ENCODE measurements at regions not wholly inside any gene's neighbourhood (a gene's known extent, or its start where the extent isn't known, plus 50 kb on each side); places are given as distances from the start of the nearest gene placed in this dataset.

GRCh38 chr5:8150791-8151190, 281.8 kb downstream of the MTRR start:
- DNase-seq, result no peak

- no peak for DNase-seq
Measured at GRCh38 chr5:8156706-8157105, 287.8 kb downstream of the MTRR start.

- no peak for DNase-seq
Measured at GRCh38 chr5:8157320-8157822, 288.4 kb downstream of the MTRR start.

- no peak for DNase-seq
Measured at GRCh38 chr5:8176101-8176693, 307.2 kb downstream of the MTRR start.

DNA sequence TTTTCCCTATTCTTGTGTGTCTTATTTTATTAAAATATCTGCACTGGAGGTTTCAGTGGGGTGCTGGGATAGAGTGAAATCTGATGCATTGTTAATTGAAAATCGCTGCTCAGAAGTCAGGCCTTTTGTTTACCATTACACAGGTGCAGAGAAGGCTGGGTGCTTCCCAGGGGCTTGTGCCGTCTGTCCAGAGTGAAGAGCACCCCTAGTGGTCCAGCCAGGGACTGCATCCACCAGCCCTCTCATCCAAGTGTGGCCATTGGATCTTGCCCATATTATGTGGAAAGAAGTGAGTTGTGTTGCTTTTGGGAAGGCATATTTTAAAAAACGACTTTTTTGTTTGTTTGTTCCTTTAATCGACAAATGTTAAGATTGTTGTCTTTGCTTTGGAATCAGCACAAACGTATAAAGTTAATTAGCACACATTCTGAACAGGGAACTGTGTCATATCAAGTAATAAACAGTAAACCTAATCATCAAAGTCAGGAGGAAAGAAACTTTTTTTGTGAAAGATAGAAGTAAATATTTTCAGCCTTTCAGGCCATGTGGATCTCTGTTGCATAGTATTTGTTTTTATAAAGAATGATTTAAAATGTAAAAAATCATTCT, 315.6 kb downstream of the MTRR start:
- DNase-seq, result peak; percentile 33

DNA sequence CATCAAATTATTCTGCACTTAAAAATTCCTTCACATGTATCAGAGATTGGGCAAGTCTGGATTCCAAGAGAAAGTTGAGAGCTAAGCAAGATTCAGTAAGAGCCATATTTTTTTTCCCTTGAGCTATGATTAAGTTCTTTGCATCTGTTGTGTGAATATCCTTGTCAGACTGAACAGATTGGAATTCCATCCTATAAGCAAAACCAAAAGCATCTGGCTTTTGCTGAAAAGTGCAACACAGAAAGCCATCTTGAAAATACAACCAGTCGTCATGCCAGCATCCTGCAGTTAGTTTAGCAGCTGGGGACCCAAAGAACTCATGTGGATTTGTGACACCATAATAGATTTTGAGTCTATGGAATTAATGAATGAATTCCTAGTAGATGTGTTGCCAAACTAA, 316.9 kb downstream of the MTRR start:
- DNase-seq, result no peak

- DNase-seq, result peak; percentile 95
Measured at GRCh38 chr5:8188874-8189565, 320.1 kb downstream of the MTRR start.

DNA sequence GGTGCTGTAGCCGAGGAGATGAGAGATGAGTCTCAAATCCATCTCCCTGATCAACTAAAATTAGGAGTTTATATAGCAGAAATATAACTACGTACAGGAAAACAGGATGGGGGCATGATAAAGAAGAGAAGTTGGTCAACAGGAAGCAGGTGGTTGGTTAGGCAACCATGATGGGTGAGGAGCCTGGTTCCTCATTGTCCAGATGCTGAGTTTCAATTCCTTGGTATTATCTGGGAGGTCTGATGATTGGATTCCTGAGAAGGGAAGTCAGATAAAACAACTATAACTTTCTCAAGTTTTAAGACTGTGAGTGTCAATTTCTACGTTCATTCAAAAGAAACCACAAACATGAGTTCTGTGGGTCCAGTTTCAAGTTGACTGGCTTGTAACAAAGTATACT, 323.9 kb downstream of the MTRR start:
- no peak for DNase-seq

DNA sequence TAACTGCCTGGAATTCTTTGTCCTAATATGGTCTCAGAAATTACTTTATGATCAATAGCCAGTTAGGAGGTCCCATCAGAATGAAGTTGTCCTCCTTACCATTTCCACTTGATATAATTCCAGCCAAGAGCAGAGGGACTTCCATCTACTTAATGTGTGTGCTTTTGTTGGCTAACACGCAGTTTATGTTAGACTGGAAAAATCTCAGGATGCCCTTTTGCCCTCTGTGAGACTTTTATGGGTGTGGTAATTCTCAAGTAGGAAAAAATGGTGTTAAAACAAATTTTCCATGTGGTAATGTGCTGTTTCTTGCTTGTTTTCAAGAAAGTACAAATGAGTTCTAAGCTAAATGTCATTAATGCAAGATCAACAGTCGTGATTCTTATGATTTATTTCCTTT, 327.1 kb downstream of the MTRR start:
- DNase-seq, result no peak

- DNase-seq, result no peak
Measured at GRCh38 chr5:8208307-8208706, 339.4 kb downstream of the MTRR start.

DNA sequence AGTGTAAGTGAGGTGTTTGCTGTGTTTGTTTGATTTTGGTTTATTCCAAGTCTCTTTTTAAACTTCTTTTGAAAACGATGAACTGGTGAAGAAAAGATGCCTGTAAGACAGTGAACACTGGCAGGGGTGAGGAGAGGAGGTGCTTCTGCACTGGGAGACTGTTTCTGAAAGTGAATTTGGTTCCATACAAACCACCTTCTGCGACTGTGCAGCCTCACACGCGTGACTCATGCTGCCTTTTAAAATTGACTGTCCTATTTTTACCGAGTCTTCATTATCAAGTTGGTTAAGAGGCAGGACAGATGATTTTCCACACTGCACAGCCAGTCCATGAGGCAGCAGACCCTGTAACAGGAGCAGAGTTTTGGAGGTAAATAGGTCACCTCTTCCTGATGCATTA, 340.6 kb downstream of the MTRR start:
- DNase-seq, result no peak

- no peak for DNase-seq
Measured at GRCh38 chr5:8213701-8214240, 344.8 kb downstream of the MTRR start.

- no peak for DNase-seq
Measured at GRCh38 chr5:8216921-8217320, 348.0 kb downstream of the MTRR start.

DNA sequence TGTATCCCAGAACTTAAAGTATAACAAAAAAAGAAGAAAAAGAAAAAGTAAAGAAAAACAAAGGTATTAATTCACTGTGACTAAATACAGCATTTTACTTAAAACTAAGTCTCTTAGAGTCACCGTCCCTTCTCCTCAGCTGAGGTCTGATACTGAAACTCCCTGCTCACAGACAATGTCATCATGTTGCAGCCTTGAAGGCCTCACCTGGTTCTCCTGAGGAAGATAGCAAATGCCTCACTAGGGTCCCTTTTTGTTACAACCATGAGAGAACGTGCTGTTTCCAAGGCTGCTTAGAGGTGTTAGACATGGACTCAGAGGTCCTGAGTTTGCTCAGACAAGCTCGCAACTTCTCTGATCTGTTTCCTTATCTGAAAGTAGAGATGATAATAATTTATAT, 357.2 kb downstream of the MTRR start:
- no peak for DNase-seq

- DNase-seq, result no peak
Measured at GRCh38 chr5:8227112-8227511, 358.2 kb downstream of the MTRR start.

DNA sequence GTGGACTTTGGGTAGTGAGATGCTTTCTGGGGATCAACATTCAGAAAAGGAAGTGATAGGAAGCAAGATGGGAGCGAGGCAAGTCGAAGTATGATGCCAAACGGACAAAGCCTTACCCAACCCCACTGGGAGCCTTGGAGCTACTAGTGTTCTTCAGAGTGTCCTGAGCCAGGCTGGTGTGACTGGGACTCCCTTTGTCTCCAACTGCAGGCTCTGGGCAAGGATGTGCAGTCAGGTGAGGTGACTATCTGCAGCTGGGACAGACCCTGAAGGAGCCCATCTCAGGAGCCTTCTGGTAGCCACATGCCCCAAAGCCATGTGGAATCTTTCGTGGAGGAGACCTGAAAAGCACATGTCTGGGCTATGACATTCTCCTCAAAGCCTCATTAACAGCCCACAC, 360.6 kb downstream of the MTRR start:
- no peak for DNase-seq

GRCh38 chr5:8230868-8231267, 361.9 kb downstream of the MTRR start:
- no peak for DNase-seq

- no peak for DNase-seq
Measured at GRCh38 chr5:8233479-8233878, 364.5 kb downstream of the MTRR start.

GRCh38 chr5:8234179-8234770, 365.3 kb downstream of the MTRR start:
- DNase-seq, result no peak

DNA sequence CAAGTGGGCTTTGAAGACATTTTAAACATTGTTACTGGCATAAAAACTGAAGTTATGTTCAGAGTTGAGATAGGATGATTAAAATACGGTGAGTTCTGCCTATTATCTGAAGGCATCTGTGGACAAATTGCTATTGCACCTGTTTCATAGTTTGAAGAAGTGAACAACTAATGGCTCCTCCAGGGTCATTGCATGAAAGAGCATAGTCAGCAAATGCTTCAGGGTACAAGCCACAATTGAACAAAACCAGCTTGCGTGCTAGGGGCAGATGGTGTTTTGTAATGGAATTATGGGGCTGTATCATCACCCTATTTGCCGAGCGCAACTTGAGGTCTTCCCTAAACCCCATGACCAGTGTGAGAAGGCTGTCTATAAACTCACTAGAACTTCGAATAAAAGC, 369.1 kb downstream of the MTRR start:
- DNase-seq, result no peak

DNA sequence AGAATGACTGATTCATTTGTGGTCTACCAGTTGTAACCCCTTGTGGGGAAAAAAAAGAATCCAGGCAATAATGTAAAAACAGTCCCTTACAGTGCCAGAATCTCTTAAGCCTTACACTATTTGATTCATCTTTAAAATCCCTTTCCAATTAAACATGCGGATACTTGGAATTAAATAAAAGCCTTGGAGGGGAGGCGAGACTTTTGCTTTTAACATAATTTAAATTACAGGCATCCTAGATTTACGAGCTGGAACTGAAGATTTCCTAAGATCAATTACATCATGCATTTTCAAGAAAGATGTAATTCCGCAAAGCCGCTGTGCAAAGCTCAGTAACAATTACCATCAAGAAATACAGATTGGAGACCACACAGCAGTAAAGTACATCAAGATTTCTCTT, 370.2 kb downstream of the MTRR start:
- no peak for DNase-seq

DNA sequence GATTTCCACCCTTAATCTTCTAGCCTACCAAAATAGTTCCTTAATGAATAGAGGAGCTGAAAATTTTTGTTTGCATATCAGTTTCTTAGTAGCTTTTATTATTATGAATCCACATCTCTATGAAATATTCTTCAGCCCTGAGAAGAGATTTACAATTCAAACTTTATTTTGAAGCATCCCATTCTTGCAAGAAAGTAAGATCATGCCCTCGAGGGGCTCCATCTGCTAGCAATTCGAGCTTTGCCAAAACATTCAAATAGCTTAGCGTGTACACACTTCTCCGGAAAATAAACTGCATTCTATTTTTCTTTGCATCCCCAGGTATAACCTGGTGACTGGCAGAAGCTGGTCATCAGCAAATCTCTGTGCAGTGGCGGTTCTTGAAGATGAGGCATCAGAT, 370.7 kb downstream of the MTRR start:
- no peak for DNase-seq

DNA sequence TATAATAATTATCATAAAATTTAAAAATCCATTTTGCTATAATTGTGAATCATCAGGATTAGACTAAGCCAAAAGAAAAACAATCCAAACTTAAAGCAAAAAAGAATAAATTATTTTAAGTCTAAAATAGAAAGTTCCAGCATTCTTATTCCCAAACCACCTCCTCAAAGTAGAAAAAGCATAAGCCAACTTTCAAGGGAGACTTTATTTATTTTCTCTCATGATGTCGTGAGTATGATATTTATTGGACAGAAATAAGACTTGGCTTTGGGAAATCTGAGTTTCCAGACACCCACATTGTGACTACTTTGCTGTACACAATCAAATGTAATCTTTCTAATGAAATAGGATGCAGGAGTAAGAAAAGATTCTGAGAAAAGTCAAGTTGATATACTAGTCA, 372.1 kb downstream of the MTRR start:
- DNase-seq, result no peak

DNA sequence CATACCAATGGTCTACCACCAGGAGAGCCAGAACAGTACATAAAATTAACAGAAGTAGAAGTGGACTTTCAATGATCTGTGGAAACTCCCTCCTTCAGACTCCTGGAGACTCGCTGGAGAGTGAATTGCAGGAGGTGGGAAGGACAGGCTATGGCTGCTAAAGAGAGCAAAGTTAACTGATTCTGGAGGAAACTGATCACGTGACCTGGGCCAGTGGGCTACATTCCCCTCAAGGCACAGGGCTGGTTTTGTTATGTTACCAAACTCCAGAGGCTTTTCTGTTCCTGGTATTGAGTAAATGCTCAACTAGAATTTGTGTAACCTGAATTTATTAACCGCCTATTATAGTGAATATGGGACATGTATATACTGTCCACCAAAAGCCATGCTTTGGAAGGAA, 372.6 kb downstream of the MTRR start:
- DNase-seq, result no peak

Data from SHP77 treated with DMSO at 0.1 percent for 48 hours (cell line).